Neural cell (in vitro differentiated cells): ENCODE measurements at regions not wholly inside any gene's neighbourhood (a gene's known extent, or its start where the extent isn't known, plus 50 kb on each side); places are given as distances from the start of the nearest gene placed in this dataset.

Source experiments
- H2AFZ ChIP-seq: fragments of 200-600, 300-800 bp; sonication (generic), shearing (Covaris generic); 2 replicates; pipeline ENCODE4 v1.6.0; 2014; ENCODE audit warnings: low read depth, mild to moderate bottlenecking, antibody characterized with exemption, low read length, moderate library complexity
- H3F3A ChIP-seq: fragments of 200-600 bp; shearing (Covaris generic); 2 replicates; pipeline ENCODE4 v1.6.1; 2016; ENCODE audit warnings: mild to moderate bottlenecking, moderate library complexity, mixed read lengths, antibody characterized with exemption, low read length; ENCODE audit not compliant: insufficient read depth, poor library complexity, severe bottlenecking
- H3K27ac ChIP-seq: fragments of 200-600, 300-800 bp; sonication (generic), shearing (Covaris generic); 2 replicates; pipeline ENCODE4 v1.5.1; 2014; ENCODE audit warnings: mild to moderate bottlenecking, low read length, moderate library complexity
- H3K27me3 ChIP-seq: fragments of 300-800, 200-600 bp; sonication (generic), shearing (Covaris generic); 2 replicates; pipeline ENCODE4 v1.6.0; 2014; ENCODE audit warnings: mild to moderate bottlenecking, low read depth, low read length, moderate library complexity; ENCODE audit not compliant: insufficient read depth
- H3K36me3 ChIP-seq: fragments of 300-800, 200-600 bp; sonication (generic), shearing (Covaris generic); 2 replicates; pipeline ENCODE4 v1.5.1; 2014; ENCODE audit warnings: mild to moderate bottlenecking, antibody characterized with exemption, low read length, moderate library complexity; ENCODE audit not compliant: insufficient read depth
- H3K4me2 ChIP-seq: fragments of 300-800, 200-600 bp; sonication (generic), shearing (Covaris generic); 2 replicates; pipeline ENCODE4 v1.6.0; 2014; ENCODE audit warnings: mild to moderate bottlenecking, low read length
- H3K4me3 ChIP-seq: fragments of 300-800, 200-600 bp; sonication (generic), shearing (Covaris generic); 2 replicates; pipeline ENCODE4 v1.5.1; 2014; ENCODE audit warnings: mild to moderate bottlenecking, low read length, moderate library complexity
- H3K79me2 ChIP-seq: fragments of 200-600 bp; shearing (Covaris generic); replicated peaks from 2 replicates; pipeline ENCODE4 v1.6.0; 2014; ENCODE audit warnings: mild to moderate bottlenecking, low read length, moderate library complexity; ENCODE audit not compliant: insufficient read depth
- H3K9ac ChIP-seq: fragments of 300-800, 200-600 bp; sonication (generic), shearing (Covaris generic); 2 replicates; pipeline ENCODE4 v1.6.1; 2016; ENCODE audit warnings: mild to moderate bottlenecking, low read length, mixed read lengths
- H3K9me2 ChIP-seq: fragments of 200-600 bp; shearing (Covaris generic); 2 replicates; pipeline ENCODE4 v1.6.1; 2016; ENCODE audit warnings: mild to moderate bottlenecking, low read length, mixed read lengths; ENCODE audit not compliant: insufficient read depth
- H3K9me3 ChIP-seq: fragments of 200-600, 300-800 bp; sonication (generic), shearing (Covaris generic); 2 replicates; pipeline ENCODE4 v1.6.1; 2016; ENCODE audit warnings: mild to moderate bottlenecking, mixed run types, low read length, moderate library complexity, mixed read lengths
- H4K20me1 ChIP-seq: fragments of 200-600 bp; shearing (Covaris generic); 2 replicates; pipeline ENCODE4 v1.6.1; 2016; ENCODE audit warnings: mild to moderate bottlenecking, mixed run types; ENCODE audit not compliant: insufficient read depth
- CTCF ChIP-seq: fragments of 450-650 bp; IDR thresholded peaks from 2 replicates; pipeline ENCODE4 v1.5.1; 2014; ENCODE audit warnings: antibody characterized with exemption, mild to moderate bottlenecking, moderate library complexity; ENCODE audit not compliant: poor library complexity, severe bottlenecking
- EP300 ChIP-seq: fragments of 450-650 bp; conservative IDR thresholded peaks from 2 replicates; pipeline ENCODE4 v1.6.1; 2014; ENCODE audit warnings: antibody characterized with exemption, mild to moderate bottlenecking, moderate library complexity; ENCODE audit not compliant: poor library complexity, severe bottlenecking
- EZH2 ChIP-seq: fragments of 200-600, 300-800 bp; shearing (Covaris generic), sonication (generic); IDR thresholded peaks from 2 replicates; pipeline ENCODE4 v1.6.1; 2014; ENCODE audit warnings: antibody characterized with exemption, low read length, borderline replicate concordance, mild to moderate bottlenecking; ENCODE audit not compliant: insufficient read depth, poor library complexity, severe bottlenecking
- MXI1 ChIP-seq: fragments of 450-650 bp; conservative IDR thresholded peaks from 2 replicates; pipeline ENCODE4 v1.6.1; 2014; ENCODE audit warnings: antibody characterized with exemption, mild to moderate bottlenecking; ENCODE audit not compliant: poor library complexity, severe bottlenecking
- POLR2AphosphoS5 ChIP-seq: IDR thresholded peaks from 2 replicates; pipeline ENCODE4 v1.6.1; 2012
- RAD21 ChIP-seq: fragments of 450-650 bp; conservative IDR thresholded peaks from 2 replicates; pipeline ENCODE4 v1.6.1; 2014; ENCODE audit warnings: antibody characterized with exemption, mild to moderate bottlenecking, moderate library complexity
- TAF1 ChIP-seq: IDR thresholded peaks from 2 replicates; pipeline ENCODE4 v1.6.1; 2012; ENCODE audit warnings: low read depth
- TF ChIP-seq, protein P1 (sequence below): IDR thresholded peaks from 2 replicates; pipeline ENCODE4 v1.6.1; 2012; ENCODE audit warnings: borderline replicate concordance

DNA sequence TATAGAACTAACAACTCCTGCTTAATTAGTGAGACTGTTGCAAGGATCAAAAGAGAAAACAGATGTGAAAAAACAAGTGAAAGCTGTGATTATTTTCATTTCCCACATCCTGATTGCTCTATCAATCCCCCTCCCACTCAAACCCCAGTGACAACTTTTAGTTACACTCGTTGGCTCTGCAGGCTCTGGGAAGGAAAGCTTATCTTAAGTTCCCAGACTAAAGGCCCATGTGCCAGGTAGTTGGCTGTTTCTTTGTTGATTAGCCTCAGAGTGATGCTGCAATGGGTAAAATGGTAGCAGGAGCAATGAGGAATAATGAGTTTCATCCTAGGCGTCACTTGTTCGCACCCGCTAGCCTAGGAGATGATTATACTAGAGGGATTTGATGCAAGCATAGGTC, 133.3 kb upstream of the IFNE start:
- H4K20me1 ChIP-seq, result no peaks in the 10 kb centered on the region
- H3K27ac ChIP-seq, result no peak overlapping the region
- no peaks in the 10 kb centered on the region for H3K9me3 ChIP-seq
- H3K9ac ChIP-seq, result no peak overlapping the region
- no peaks in the 10 kb centered on the region for H3K36me3 ChIP-seq
- H3K9me2 ChIP-seq, result no peaks in the 10 kb centered on the region
- H3F3A ChIP-seq, result no peaks in the 10 kb centered on the region
- H3K27me3 ChIP-seq, result no peaks in the 10 kb centered on the region
- no peak overlapping the region for H3K4me3 ChIP-seq
- TF ChIP-seq, protein P1, sequence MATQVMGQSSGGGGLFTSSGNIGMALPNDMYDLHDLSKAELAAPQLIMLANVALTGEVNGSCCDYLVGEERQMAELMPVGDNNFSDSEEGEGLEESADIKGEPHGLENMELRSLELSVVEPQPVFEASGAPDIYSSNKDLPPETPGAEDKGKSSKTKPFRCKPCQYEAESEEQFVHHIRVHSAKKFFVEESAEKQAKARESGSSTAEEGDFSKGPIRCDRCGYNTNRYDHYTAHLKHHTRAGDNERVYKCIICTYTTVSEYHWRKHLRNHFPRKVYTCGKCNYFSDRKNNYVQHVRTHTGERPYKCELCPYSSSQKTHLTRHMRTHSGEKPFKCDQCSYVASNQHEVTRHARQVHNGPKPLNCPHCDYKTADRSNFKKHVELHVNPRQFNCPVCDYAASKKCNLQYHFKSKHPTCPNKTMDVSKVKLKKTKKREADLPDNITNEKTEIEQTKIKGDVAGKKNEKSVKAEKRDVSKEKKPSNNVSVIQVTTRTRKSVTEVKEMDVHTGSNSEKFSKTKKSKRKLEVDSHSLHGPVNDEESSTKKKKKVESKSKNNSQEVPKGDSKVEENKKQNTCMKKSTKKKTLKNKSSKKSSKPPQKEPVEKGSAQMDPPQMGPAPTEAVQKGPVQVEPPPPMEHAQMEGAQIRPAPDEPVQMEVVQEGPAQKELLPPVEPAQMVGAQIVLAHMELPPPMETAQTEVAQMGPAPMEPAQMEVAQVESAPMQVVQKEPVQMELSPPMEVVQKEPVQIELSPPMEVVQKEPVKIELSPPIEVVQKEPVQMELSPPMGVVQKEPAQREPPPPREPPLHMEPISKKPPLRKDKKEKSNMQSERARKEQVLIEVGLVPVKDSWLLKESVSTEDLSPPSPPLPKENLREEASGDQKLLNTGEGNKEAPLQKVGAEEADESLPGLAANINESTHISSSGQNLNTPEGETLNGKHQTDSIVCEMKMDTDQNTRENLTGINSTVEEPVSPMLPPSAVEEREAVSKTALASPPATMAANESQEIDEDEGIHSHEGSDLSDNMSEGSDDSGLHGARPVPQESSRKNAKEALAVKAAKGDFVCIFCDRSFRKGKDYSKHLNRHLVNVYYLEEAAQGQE, result no peak
- TF ChIP-seq EZH2 (no peak), RAD21 (no peak), POLR2AphosphoS5 (no peak), TAF1 (no peak), EP300 (no peak), CTCF (no peak)
- H2AFZ ChIP-seq, result no peak overlapping the region
- H3K79me2 ChIP-seq, result no peaks in the 10 kb centered on the region
- H3K4me2 ChIP-seq, result no peak overlapping the region

- H3K36me3 ChIP-seq, result no peaks in the 10 kb centered on the region
- no peak overlapping the region for H3K4me2 ChIP-seq
- no peaks in the 10 kb centered on the region for H3K9me3 ChIP-seq
- no peaks in the 10 kb centered on the region for H3K9me2 ChIP-seq
- no peaks in the 10 kb centered on the region for H3K27me3 ChIP-seq
- H2AFZ ChIP-seq, result no peak overlapping the region
- no peak overlapping the region for H3K4me3 ChIP-seq
- H3K9ac ChIP-seq, result no peak overlapping the region
- no peak for TF ChIP-seq EZH2
- no peak for TF ChIP-seq EP300
- TF ChIP-seq MXI1, result no peak
- TF ChIP-seq CTCF, result no peak
- TF ChIP-seq, protein P1, result no peak
- H3K27ac ChIP-seq, result no peak overlapping the region
- no peaks in the 10 kb centered on the region for H3K79me2 ChIP-seq
- H4K20me1 ChIP-seq, result no peaks in the 10 kb centered on the region
- H3F3A ChIP-seq, result no peaks in the 10 kb centered on the region
These were observed 134.1 kb upstream of the IFNE start for GRCh38 chr9:21616082-21616778.
